ENCODE measurements at regions not wholly inside any gene's neighbourhood (a gene's known extent, or its start where the extent isn't known, plus 50 kb on each side); places are given as distances from the start of the nearest gene placed in this dataset.
A peak's percentile ranks its signal among the peaks of the same experiment; 100 is the strongest.

- DNase-seq: no peak
Measured at GRCh38 chr2:237150186-237150585, 64.5 kb downstream of the COPS8 start.

GRCh38 chr2:237150831-237151375 is 65.2 kb downstream of the COPS8 start:
- no peak for DNase-seq

- DNase-seq: no peak
Measured at GRCh38 chr2:237152361-237152760, 66.7 kb downstream of the COPS8 start.

GRCh38 chr2:237153181-237153580 is 67.5 kb downstream of the COPS8 start:
- DNase-seq: no peak

GRCh38 chr2:237154082-237154638 is 68.5 kb downstream of the COPS8 start:
- peak; percentile 56 for DNase-seq

- DNase-seq: no peak
Measured at GRCh38 chr2:237154884-237155851, 69.5 kb downstream of the COPS8 start.

- no peak for DNase-seq
Measured at GRCh38 chr2:237156031-237156856, 70.6 kb downstream of the COPS8 start.

GRCh38 chr2:237156857-237157779 is 71.4 kb downstream of the COPS8 start:
- DNase-seq: no peak

GRCh38 chr2:237157780-237158102 is 72.1 kb downstream of the COPS8 start:
- DNase-seq: no peak

GRCh38 chr2:237158194-237158593 is 72.5 kb downstream of the COPS8 start:
- DNase-seq: no peak

- no peak for DNase-seq
Measured at GRCh38 chr2:237159006-237159911, 73.6 kb downstream of the COPS8 start.

GRCh38 chr2:237160271-237160919 is 74.7 kb downstream of the COPS8 start:
- DNase-seq: no peak

- DNase-seq: no peak
Measured at GRCh38 chr2:237161189-237161588, 75.5 kb downstream of the COPS8 start.

GRCh38 chr2:237162959-237163358 is 77.3 kb downstream of the COPS8 start:
- no peak for DNase-seq

GRCh38 chr2:237164474-237165042 is 78.9 kb downstream of the COPS8 start:
- DNase-seq: peak; percentile 65

GRCh38 chr2:237165405-237166276 is 80.0 kb downstream of the COPS8 start:
- DNase-seq: peak; percentile 59

GRCh38 chr2:237167038-237167437 is 81.3 kb downstream of the COPS8 start:
- no peak for DNase-seq

- no peak for DNase-seq
Measured at GRCh38 chr2:237167934-237168333, 82.2 kb downstream of the COPS8 start.

GRCh38 chr2:237170020-237170419 is 84.3 kb downstream of the COPS8 start:
- DNase-seq: no peak

Measured in HCEC 1CT (cell line).